NCI-H1417 (cell line): ENCODE measurements at regions not wholly inside any gene's neighbourhood (a gene's known extent, or its start where the extent isn't known, plus 50 kb on each side); places are given as distances from the start of the nearest gene placed in this dataset.
"Not testable (repeated sequence)": the region's sequence is repeated elsewhere in the genome, so short reads cannot be mapped to it uniquely, and the experiment has no call there.

ENCODE experiments used
- DNase-seq, 3 experiments: peaks; one replicate each; lab custom pipeline; 2025; lab: John Stamatoyannopoulos, UW

DNA sequence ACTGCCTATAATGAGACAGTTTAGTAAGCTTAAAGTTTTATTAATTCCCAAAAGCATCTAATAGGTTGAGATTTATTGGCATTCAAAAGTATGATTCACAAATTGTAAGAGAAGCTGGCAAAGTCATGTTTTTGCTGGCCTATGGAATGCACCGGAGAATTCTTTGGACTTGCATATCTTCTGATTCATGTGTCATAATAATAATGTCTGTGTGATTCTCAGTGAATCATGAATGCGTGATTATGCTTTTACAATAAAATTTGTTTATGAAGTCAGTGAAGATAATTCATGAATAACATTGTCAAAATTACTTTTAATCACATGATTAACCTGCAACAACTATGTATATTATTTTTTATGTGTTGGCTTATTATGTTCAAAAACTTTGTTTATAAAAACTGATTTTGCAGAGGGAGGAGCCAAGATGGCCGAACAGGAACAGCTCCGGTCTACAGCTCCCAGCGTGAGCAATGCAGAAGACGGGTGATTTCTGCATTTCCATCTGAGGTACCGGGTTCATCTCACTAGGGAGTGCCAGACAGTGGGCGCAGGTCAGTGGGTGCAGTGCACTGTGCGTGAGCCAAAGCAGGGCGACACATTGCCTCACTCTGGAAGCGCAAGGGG lies 389.2 kb downstream of the SRGAP2C start:
- DNase-seq: not testable (repeated sequence)

DNA sequence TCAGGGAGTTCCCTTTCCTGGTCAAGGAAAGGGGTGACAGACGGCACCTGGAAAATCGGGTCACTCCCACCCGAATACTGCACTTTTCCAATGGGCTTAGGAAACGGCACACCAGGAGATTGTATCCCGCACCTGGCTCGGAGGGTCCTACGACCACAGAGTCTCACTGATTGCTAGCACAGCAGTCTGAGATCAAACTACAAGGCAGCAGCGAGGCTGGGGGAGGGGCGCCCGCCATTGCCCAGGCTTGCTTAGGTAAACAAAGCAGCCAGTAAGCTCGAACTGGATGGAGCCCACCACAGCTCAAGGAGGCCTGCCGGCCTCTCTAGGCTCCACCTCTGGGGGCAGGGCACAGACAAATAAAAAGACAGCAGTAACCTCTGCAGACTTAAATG lies 389.7 kb downstream of the SRGAP2C start:
- DNase-seq: not testable (repeated sequence)

DNA sequence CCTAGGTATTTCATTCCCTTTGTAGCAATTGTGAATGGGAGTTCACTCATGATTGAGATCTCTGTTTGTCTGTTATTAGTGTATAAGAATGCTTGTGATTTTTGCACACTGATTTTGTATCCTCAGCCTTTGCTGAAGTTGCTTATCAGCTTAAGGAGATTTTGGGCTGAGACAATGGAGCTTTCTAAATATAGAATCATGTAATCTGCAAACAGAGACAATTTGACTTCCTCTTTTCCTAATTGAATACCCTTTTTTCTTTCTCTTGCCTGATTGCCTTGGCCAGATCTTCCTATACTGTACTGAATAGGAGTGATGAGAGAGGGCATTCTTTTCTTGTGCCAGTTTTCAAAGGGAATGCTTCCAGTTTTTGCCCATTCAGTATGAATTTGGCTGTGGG lies 398.1 kb downstream of the SRGAP2C start:
- not testable (repeated sequence) for DNase-seq

DNA sequence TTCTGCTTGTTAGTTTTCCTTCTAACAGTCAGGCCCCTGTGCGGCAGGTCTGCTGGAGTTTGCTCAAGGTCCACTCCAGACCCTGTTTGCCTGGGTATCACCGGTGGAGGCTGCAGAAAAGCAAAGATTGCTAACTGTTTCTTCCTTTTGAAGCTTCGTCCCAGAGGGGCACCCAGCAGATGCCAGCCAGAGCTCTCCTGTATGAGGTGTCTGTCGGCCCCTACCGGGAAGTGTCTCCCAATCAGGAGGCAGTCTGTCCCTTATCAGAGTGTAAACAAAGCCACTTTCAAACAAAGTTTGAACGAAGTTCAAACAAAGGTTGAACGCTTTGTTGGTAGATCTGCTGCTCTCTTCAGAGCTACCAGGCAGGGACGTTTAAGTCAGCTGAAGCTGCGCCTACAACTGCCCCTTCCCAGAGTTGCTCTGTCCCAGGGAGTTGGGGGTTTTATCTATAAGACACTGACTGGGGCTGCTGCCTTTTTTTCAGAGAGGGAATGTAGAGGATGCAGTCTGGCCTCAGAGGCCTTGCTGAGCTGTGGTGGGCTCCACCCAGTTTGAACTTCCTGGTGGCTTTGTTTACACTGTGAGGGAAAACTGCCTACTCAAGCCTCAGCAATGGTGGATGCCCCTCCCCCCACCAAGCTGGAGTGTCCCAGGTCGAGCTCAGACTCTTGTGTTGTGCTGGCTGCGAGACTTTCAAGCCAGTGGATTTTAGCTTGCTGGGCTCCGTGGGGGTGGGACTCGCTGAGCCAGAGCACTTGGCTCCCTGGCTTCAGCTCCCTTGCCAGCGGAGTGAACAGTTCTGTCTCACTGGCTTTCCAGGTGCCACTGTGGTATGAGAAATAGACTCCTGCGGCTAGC lies 401.8 kb downstream of the SRGAP2C start:
- DNase-seq: no peak

DNA sequence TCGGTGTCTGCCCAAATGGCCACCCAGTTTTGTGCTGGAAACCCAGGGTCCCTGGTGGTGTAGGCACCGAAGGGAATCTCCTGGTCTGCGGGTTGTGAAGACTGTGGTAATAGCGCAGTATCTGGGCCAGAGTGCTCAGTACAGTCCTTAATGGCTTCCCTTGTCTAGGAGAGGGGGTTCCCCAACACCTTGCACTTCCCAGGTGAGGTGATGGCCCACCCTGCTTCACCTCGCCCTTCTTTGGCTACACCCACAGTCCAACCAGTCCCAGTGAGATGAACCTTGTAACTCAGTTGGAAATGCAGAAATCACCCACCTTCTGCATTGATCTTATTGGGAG lies 402.4 kb downstream of the SRGAP2C start:
- DNase-seq: no peak

DNA sequence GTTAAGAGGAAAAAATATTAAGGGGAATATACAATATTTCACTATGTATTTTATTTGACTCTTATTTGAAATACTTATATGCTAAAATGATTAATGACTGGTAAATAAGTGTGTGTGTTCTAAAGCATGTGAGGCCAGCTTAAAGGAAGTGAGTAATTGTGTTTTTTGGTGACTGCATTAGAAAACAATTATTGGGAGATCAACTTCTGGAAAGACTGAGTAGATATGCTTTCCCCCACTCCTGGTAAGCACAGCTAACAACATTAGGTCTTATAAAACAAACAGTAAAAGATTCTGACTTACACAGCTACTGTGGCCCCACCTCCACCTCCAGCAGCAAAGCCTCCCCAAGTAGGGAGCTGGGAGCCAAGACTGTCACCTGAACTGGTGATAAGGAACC lies 403.0 kb downstream of the SRGAP2C start:
- DNase-seq: no peak

DNA sequence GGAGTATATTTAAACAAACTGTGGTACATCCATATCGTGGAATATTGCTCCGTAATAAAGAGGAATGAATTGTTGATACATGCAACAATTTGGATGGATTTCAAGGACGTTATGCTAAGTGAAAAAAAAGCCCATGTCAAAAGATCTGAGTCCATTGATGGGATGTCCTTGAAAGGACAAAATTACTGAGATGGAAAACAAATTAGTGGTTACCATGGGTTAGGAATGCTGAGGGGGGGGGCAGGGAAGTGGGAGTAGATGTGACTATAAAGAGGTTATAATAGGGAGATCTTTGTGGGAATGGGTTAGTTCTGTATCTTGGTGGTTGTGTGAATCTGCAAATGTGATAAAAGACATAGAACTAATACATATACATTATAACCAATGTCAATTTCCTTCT lies 409.3 kb downstream of the SRGAP2C start:
- no peak for DNase-seq

DNA sequence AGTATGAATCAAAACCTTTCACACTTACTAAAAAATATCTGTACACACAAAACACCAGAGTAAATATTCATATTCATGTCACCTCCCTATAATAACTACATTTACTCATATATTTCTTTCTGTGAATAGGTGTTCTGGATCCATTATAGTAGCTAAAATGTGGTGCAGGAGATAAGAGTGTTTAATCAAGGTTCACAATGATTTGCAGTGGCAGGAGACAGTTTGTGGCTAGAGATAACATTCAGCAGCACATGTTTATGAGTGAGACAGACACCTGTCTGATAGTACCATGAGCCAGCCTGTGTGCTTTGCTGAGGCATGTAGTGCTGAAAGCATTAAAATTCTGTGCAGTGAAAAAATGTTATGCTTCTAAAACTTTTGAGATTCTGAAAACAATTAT lies 410.3 kb downstream of the SRGAP2C start:
- DNase-seq: no peak

DNA sequence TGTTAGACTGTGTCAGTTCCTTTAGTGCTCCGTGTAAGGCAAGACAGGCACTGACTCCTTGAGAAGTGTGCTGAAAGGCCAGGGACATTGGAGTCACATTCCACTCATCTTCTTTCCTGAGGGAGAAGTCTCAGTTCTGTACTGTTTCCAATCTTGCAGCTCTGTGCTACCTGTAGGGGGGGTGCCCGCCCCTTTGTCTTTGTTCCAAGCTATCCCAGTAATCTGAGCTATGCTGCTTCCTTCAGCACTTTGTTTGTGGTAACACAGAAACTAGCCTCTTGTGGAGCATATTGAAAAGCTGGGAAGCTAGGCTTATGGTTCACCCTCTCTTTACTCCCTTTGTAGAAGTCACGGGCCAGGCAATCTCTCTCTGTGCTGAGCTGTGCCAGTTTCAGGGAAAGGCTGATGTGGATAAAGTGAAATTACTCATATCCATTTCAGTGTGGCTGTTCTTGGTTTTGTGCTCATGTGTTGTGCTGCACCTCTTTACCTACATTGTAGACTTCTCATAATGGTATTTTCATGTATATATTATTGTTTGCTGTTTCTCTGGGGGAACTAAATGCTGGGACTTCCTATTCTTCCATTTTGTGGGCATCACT lies 420.2 kb downstream of the SRGAP2C start:
- DNase-seq: not testable (repeated sequence)

DNA sequence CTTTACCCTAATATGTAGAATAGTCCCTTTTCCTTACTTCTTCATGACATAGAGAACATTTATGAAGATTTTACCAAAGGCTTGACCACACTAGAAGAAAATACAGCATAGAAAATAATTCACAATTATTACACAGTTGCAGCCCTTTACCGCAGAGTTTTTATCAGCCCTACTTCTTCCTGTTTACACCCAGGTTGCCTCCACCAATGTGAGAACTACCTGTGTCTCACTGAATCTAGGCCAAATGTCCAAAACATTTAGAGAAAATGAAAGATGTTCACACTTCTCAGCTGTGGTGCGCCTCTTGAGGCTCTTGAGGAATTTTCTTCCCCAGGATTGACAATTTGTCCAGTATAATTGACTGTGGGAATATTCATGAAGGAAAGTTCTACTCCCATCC lies 422.7 kb downstream of the SRGAP2C start:
- not testable (repeated sequence) for DNase-seq
